Neural cell (in vitro differentiated cells): ENCODE measurements at regions not wholly inside any gene's neighbourhood (a gene's known extent, or its start where the extent isn't known, plus 50 kb on each side); places are given as distances from the start of the nearest gene placed in this dataset.

ENCODE experiments used
- CTCF ChIP-seq: fragments of 450-650 bp; IDR thresholded peaks from 2 replicates; pipeline ENCODE4 v1.5.1; 2014; ENCODE audit warnings: antibody characterized with exemption, mild to moderate bottlenecking, moderate library complexity; ENCODE audit not compliant: poor library complexity, severe bottlenecking
- EP300 ChIP-seq: fragments of 450-650 bp; conservative IDR thresholded peaks from 2 replicates; pipeline ENCODE4 v1.6.1; 2014; ENCODE audit warnings: antibody characterized with exemption, mild to moderate bottlenecking, moderate library complexity; ENCODE audit not compliant: poor library complexity, severe bottlenecking
- EZH2 ChIP-seq: fragments of 200-600, 300-800 bp; shearing (Covaris generic), sonication (generic); IDR thresholded peaks from 2 replicates; pipeline ENCODE4 v1.6.1; 2014; ENCODE audit warnings: antibody characterized with exemption, low read length, borderline replicate concordance, mild to moderate bottlenecking; ENCODE audit not compliant: insufficient read depth, poor library complexity, severe bottlenecking
- MXI1 ChIP-seq: fragments of 450-650 bp; conservative IDR thresholded peaks from 2 replicates; pipeline ENCODE4 v1.6.1; 2014; ENCODE audit warnings: antibody characterized with exemption, mild to moderate bottlenecking; ENCODE audit not compliant: poor library complexity, severe bottlenecking
- POLR2AphosphoS5 ChIP-seq: IDR thresholded peaks from 2 replicates; pipeline ENCODE4 v1.6.1; 2012
- RAD21 ChIP-seq: fragments of 450-650 bp; conservative IDR thresholded peaks from 2 replicates; pipeline ENCODE4 v1.6.1; 2014; ENCODE audit warnings: antibody characterized with exemption, mild to moderate bottlenecking, moderate library complexity
- TAF1 ChIP-seq: IDR thresholded peaks from 2 replicates; pipeline ENCODE4 v1.6.1; 2012; ENCODE audit warnings: low read depth
- TF ChIP-seq, protein P1 (sequence below): IDR thresholded peaks from 2 replicates; pipeline ENCODE4 v1.6.1; 2012; ENCODE audit warnings: borderline replicate concordance

GRCh38 chr4:95949808-95950207 is 109.9 kb downstream of the PDHA2 start:
- TF ChIP-seq CTCF, result no peak
- no peak for TF ChIP-seq RAD21
- TF ChIP-seq POLR2AphosphoS5, result no peak
- no peak for TF ChIP-seq EP300
- no peak for TF ChIP-seq EZH2
- TF ChIP-seq, protein P1, sequence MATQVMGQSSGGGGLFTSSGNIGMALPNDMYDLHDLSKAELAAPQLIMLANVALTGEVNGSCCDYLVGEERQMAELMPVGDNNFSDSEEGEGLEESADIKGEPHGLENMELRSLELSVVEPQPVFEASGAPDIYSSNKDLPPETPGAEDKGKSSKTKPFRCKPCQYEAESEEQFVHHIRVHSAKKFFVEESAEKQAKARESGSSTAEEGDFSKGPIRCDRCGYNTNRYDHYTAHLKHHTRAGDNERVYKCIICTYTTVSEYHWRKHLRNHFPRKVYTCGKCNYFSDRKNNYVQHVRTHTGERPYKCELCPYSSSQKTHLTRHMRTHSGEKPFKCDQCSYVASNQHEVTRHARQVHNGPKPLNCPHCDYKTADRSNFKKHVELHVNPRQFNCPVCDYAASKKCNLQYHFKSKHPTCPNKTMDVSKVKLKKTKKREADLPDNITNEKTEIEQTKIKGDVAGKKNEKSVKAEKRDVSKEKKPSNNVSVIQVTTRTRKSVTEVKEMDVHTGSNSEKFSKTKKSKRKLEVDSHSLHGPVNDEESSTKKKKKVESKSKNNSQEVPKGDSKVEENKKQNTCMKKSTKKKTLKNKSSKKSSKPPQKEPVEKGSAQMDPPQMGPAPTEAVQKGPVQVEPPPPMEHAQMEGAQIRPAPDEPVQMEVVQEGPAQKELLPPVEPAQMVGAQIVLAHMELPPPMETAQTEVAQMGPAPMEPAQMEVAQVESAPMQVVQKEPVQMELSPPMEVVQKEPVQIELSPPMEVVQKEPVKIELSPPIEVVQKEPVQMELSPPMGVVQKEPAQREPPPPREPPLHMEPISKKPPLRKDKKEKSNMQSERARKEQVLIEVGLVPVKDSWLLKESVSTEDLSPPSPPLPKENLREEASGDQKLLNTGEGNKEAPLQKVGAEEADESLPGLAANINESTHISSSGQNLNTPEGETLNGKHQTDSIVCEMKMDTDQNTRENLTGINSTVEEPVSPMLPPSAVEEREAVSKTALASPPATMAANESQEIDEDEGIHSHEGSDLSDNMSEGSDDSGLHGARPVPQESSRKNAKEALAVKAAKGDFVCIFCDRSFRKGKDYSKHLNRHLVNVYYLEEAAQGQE, result no peak
- no peak for TF ChIP-seq MXI1
- no peak for TF ChIP-seq TAF1
